PC-3 (cell line): ENCODE measurements at regions not wholly inside any gene's neighbourhood (a gene's known extent, or its start where the extent isn't known, plus 50 kb on each side); places are given as distances from the start of the nearest gene placed in this dataset.

ENCODE experiments used
- ATAC-seq: fragments of 200-7000 bp; cut with Tn5 transposase; 2 replicates; pipeline ENCODE4 v1.9.1; 2020; ENCODE audit warnings: mild to moderate bottlenecking, moderate library complexity
- BruUV-seq: library from RNA; stranded (reverse); fragments of 400-500 nt; replicated peaks from 2 replicates; lab custom pipeline; 2021; lab: Mats Ljungman, UMichigan
- CTCF ChIA-PET: fragments of 300-600 bp; sonication (Branson Sonifier 250); formaldehyde crosslinking; loops from one replicate; lab custom pipeline; 2022; ENCODE audit warnings: antibody characterized with exemption; lab: Charles Lee
- POLR2A ChIA-PET: fragments of 300-600 bp; sonication (Branson Sonifier 250); formaldehyde crosslinking; loops from one replicate; lab custom pipeline; 2022; ENCODE audit warnings: antibody characterized with exemption; ENCODE audit not compliant: unreplicated experiment; lab: Charles Lee
- DNase-seq: peaks from one replicate; pipeline ENCODE4 v3.0.0-alpha.2; 2015
- H2AFZ ChIP-seq: fragments of 300-600 bp; sonication (generic); 2 replicates; pipeline ENCODE4 v1.6.0; 2016; ENCODE audit warnings: antibody characterized with exemption, low read length
- H3F3A ChIP-seq: fragments of 300-600 bp; sonication (generic); one replicate; pipeline ENCODE4 v1.6.0; 2017; ENCODE audit warnings: antibody characterized with exemption, low read length, control low read depth, mild to moderate bottlenecking; ENCODE audit not compliant: unreplicated experiment
- H3K27ac ChIP-seq: fragments of 300-600 bp; sonication (generic); 2 replicates; pipeline ENCODE4 v1.5.1; 2016; ENCODE audit warnings: mild to moderate bottlenecking, low read length
- H3K27me3 ChIP-seq: fragments of 300-600 bp; sonication (generic); 2 replicates; pipeline ENCODE4 v1.6.1; 2016; ENCODE audit warnings: low read length, mixed read lengths
- H3K36me3 ChIP-seq: fragments of 300-600 bp; sonication (generic); 2 replicates; pipeline ENCODE4 v1.6.1; 2016; ENCODE audit warnings: low read depth, mixed run types, low read length, mixed read lengths
- H3K4me1 ChIP-seq: fragments of 300-600 bp; sonication (generic); 2 replicates; pipeline ENCODE4 v1.5.1; 2016; ENCODE audit warnings: low read length; ENCODE audit not compliant: insufficient read depth
- H3K4me2 ChIP-seq: fragments of 300-600 bp; sonication (generic); 2 replicates; pipeline ENCODE4 v1.6.0; 2016; ENCODE audit warnings: low read length
- H3K4me3 ChIP-seq: fragments of 300-600 bp; sonication (generic); 2 replicates; pipeline ENCODE4 v1.5.1; 2016; ENCODE audit warnings: mild to moderate bottlenecking, low read length, mixed read lengths
- H3K79me2 ChIP-seq: fragments of 300-600 bp; sonication (generic); 2 replicates; pipeline ENCODE4 v1.6.1; 2017; ENCODE audit warnings: low read length, mixed read lengths
- H3K9ac ChIP-seq: fragments of 300-600 bp; sonication (generic); 2 replicates; pipeline ENCODE4 v1.6.0; 2016; ENCODE audit warnings: mild to moderate bottlenecking, low read length
- H3K9me2 ChIP-seq: fragments of 300-600 bp; sonication (generic); replicated peaks from 2 replicates; pipeline ENCODE4 v1.6.1; 2016; ENCODE audit warnings: mixed run types, low read length, mixed read lengths
- H3K9me3 ChIP-seq: fragments of 300-600 bp; sonication (generic); 2 replicates; pipeline ENCODE4 v1.6.1; 2016; ENCODE audit warnings: low read length, mixed read lengths
- H4K20me1 ChIP-seq: fragments of 300-600 bp; sonication (generic); 2 replicates; pipeline ENCODE4 v1.6.1; 2016; ENCODE audit warnings: low read length, mixed read lengths
- EZH2 ChIP-seq: fragments of 300-600 bp; sonication (generic); IDR thresholded peaks from one replicate; pipeline ENCODE4 v1.6.1; 2017; ENCODE audit warnings: antibody characterized with exemption, mild to moderate bottlenecking, low read length; ENCODE audit not compliant: unreplicated experiment
- EZH2phosphoT487 ChIP-seq: fragments of 300-600 bp; sonication (generic); IDR thresholded peaks from 2 replicates; pipeline ENCODE4 v1.6.1; 2018; ENCODE audit warnings: mild to moderate bottlenecking, antibody characterized with exemption, low read length, borderline replicate concordance
- intact Hi-C: fragments of 100-400 bp; cut with micrococcal nuclease; formaldehyde crosslinking; loops from 2 replicates; pipeline ENCODE4 v1.9.0; 2023
- TF ChIP-seq, protein P1 (sequence below): fragments of 300-600 bp; sonication (generic); conservative IDR thresholded peaks from 2 replicates; pipeline ENCODE4 v1.5.1; 2017; ENCODE audit warnings: antibody characterized with exemption, low read depth, mild to moderate bottlenecking, low read length

DNA sequence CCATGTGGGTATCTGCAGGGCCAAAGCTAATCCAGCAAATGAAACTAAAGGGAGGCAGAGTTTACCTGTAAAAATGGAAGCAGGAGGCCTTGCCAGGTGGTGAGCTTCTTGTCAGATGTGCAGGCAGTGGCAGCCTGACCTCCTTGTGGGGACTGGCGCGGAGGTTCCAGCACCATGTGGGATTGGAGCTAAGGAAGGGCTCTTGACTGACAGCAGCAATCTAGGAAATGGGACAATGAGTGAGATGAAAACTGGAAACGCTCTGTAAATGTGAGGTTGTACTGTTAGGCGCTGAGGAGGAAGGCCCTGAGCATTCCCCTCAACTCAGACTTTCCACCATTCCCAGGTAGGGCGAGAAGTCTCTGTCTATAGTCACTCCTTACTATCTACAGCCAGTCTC, 81.8 kb upstream of the ARMC2 start:
- no peak overlapping the region for H3K9ac ChIP-seq
- no peaks in the 10 kb centered on the region for H3K9me3 ChIP-seq
- CTCF ChIA-PET = no interaction called here
- no TSS peak for BruUV-seq
- H2AFZ ChIP-seq = no peak overlapping the region
- no peak overlapping the region for H3K27ac ChIP-seq
- TF ChIP-seq EZH2phosphoT487 = no peak
- TF ChIP-seq, protein P1, sequence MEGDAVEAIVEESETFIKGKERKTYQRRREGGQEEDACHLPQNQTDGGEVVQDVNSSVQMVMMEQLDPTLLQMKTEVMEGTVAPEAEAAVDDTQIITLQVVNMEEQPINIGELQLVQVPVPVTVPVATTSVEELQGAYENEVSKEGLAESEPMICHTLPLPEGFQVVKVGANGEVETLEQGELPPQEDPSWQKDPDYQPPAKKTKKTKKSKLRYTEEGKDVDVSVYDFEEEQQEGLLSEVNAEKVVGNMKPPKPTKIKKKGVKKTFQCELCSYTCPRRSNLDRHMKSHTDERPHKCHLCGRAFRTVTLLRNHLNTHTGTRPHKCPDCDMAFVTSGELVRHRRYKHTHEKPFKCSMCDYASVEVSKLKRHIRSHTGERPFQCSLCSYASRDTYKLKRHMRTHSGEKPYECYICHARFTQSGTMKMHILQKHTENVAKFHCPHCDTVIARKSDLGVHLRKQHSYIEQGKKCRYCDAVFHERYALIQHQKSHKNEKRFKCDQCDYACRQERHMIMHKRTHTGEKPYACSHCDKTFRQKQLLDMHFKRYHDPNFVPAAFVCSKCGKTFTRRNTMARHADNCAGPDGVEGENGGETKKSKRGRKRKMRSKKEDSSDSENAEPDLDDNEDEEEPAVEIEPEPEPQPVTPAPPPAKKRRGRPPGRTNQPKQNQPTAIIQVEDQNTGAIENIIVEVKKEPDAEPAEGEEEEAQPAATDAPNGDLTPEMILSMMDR = no peak
- TF ChIP-seq EZH2 = no peak
- H3K27me3 ChIP-seq = no peaks in the 10 kb centered on the region
- POLR2A ChIA-PET = no interaction called here
- H3K4me3 ChIP-seq = no peak overlapping the region
- H3K4me1 ChIP-seq = no peaks in the 10 kb centered on the region
- no peaks in the 10 kb centered on the region for H3K79me2 ChIP-seq
- no peaks in the 10 kb centered on the region for H3K36me3 ChIP-seq
- no peak overlapping the region for H3K4me2 ChIP-seq
- DNase-seq (no peak), ATAC-seq (no peak)
- H3K9me2 ChIP-seq = no peaks in the 10 kb centered on the region
- no peaks in the 10 kb centered on the region for H3F3A ChIP-seq
- intact Hi-C loops = no loop called here
- H4K20me1 ChIP-seq = no peaks in the 10 kb centered on the region

DNA sequence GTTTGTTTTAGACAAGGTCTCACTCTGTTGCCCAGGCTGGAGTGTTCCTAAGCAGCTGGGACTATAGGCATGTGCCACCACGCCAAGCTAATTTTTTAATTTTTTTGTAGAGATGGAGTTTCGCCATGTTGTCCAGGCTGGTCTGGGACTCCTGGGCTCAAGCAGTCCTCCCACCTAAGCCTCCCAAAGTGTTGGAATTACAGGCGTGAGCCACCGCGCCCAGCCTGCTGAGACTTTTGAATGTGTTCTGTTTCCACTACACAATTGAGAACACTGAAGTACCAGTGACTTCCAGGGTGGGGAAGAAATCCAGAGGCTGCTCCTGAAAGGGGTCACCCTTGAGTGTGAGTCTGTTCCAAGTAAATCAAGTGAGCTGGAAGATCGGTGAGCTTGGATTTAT, 81.3 kb upstream of the ARMC2 start:
- DNase-seq = no peak
- BruUV-seq = no TSS peak

DNA sequence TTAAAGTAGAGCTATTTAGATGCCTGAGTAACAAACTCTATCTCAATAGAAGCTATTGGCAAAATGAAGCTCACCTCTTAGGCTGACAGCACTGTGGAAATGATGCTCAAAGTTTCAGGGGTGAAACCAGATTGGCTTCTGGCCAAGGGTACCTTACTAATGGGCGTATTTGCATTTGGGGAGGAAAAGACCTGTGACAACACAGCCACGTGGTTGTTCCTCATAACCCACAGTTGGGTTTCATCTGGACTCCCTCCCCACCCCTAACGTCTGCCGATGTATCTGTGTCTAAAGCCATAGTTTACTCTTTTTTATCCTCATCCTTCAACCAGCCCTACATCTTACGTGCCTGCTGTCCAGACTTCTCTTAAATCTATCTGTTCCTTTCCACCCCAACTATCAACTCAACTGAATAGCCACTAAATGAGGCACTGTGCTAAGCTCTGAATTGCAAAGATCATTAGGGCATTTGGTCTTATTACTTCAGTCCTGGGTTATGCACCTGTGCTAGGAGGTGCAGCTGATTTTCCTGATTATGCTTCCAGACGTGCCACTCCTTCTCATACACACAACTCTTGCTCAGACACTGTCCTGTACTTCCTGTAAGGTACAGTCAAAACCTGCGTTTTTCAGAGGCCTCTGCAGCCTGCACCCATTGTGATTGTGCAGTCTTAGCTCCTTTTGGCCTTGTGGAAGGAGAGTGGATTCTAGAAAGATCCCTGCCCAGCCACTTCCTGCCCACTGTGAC, 80.6 kb upstream of the ARMC2 start:
- Histone ChIP-seq H3K4me3 (no peak overlapping the region), H3K9me3 (no peaks in the 10 kb centered on the region), H3K36me3 (no peaks in the 10 kb centered on the region), H3F3A (no peaks in the 10 kb centered on the region), H3K27ac (no peak overlapping the region), H3K4me2 (no peak overlapping the region), H3K79me2 (no peaks in the 10 kb centered on the region), H3K9ac (no peak overlapping the region), H3K9me2 (no peaks in the 10 kb centered on the region), H2AFZ (no peak overlapping the region), H3K4me1 (no peaks in the 10 kb centered on the region), H3K27me3 (no peaks in the 10 kb centered on the region), H4K20me1 (no peaks in the 10 kb centered on the region)
- ChIA-PET CTCF (interaction anchor here (0.7 kb wide), 1 partner anchor 225 kb away, joined by 3 read pairs; no protein-coding TSS in a partner anchor), POLR2A (no interaction called here)
- DNase-seq (no peak), ATAC-seq (no peak)
- TF ChIP-seq EZH2phosphoT487 (no peak), EZH2 (no peak)
- TF ChIP-seq, protein P1 = no peak
- no TSS peak for BruUV-seq
- intact Hi-C loops = no loop called here

More for the DNA sequence above, 81.3 kb upstream of the ARMC2 start:
- TF ChIP-seq, protein P1 = no peak
- no peak for TF ChIP-seq EZH2phosphoT487
- no peaks in the 10 kb centered on the region for H3K4me1 ChIP-seq
- H3K9ac ChIP-seq = no peak overlapping the region
- no peak for ATAC-seq
- H3K79me2 ChIP-seq = no peaks in the 10 kb centered on the region
- intact Hi-C loops = no loop called here
- ChIA-PET POLR2A (no interaction called here), CTCF (no interaction called here)
- H4K20me1 ChIP-seq = no peaks in the 10 kb centered on the region
- no peaks in the 10 kb centered on the region for H3K36me3 ChIP-seq
- H3F3A ChIP-seq = no peaks in the 10 kb centered on the region
- no peaks in the 10 kb centered on the region for H3K27me3 ChIP-seq
- no peaks in the 10 kb centered on the region for H3K9me2 ChIP-seq
- no peak overlapping the region for H3K27ac ChIP-seq
- H3K4me2 ChIP-seq = no peak overlapping the region
- no peaks in the 10 kb centered on the region for H3K9me3 ChIP-seq
- no peak overlapping the region for H2AFZ ChIP-seq
- H3K4me3 ChIP-seq = no peak overlapping the region
